NCI-H345 treated with DMSO at 0.1 percent for 48 hours (cell line): ENCODE measurements at regions not wholly inside any gene's neighbourhood (a gene's known extent, or its start where the extent isn't known, plus 50 kb on each side); places are given as distances from the start of the nearest gene placed in this dataset.

ENCODE experiments used
- DNase-seq: peaks from one replicate; lab custom pipeline; 2025; ENCODE audit not compliant: unreplicated experiment; lab: John Stamatoyannopoulos, UW

DNA sequence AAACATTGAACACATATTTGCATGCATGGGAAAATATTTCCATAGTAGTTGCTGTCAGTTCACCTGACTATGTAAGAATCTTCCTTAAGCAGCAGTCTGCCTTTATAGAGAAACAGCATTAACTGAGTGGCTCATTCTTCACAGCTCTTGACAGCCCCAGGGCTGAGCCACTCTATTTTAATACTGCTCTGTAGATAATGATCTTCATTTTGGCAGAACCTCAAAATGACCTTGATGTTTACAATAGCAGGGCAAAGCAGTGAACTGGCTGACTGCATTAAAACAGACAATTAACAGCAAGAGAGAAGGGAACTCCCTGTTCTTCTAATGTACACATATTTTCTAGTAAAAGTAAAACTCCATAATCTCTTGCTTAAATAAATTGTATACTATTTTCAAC lies 580.6 kb upstream of the SOX11 start:
- peak; percentile 92 for DNase-seq

DNA sequence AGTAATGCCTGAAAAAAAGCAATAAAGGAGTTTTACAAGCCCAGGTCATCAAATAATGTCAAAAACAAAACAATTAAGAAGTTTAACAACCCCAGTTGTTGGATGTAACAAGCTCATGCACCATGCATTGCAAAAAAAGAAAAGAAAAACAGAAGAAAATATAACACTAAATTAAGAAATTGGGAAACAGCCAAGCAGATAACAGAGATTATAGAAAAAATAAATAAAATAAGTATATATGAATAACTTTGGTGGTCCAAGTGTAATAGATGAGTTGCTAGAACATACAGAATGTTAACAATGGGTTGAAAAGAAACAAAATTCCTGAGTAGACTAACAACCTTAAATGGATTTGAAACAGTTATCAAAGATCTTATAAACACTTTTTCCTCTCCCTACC lies 573.1 kb upstream of the SOX11 start:
- no peak for DNase-seq

DNA sequence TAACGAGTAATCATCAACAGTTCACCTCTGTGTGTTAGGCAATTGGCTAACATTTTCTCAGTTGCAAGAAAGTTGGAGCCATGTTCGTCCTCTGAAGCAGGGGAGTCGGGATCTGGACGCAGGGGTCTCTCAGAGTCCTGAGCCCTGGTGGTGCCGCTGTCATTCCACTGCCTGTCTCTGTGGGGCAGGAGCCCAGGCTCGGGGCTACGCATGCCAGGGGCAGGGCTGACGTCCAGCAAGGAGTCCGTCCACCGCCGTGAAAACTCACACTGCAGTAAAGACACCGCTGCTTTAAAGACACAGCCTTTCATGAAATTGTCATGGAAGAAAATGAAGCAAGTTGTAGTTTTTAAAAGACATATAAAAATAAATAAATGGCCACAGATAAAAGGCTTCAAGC lies 571.1 kb upstream of the SOX11 start:
- DNase-seq: no peak

DNA sequence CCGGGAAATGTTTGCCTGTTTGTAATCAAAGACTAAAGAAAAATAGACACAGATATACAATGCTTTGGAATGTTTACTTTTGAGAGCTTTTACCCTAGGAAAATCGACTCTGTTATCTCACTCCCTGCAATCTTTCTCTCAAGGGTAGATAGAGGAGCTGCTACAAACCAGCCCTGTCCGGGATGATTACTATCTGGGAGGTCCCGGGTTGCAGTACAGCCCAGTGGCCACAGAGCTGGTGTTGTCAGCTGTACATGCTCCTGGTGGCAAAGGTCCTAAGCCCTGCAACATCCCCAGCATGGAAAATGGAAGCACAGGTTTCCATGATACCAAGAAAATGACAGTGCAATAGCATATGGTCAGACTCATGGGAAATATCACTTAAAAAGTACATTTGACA lies 570.5 kb upstream of the SOX11 start:
- no peak for DNase-seq

DNA sequence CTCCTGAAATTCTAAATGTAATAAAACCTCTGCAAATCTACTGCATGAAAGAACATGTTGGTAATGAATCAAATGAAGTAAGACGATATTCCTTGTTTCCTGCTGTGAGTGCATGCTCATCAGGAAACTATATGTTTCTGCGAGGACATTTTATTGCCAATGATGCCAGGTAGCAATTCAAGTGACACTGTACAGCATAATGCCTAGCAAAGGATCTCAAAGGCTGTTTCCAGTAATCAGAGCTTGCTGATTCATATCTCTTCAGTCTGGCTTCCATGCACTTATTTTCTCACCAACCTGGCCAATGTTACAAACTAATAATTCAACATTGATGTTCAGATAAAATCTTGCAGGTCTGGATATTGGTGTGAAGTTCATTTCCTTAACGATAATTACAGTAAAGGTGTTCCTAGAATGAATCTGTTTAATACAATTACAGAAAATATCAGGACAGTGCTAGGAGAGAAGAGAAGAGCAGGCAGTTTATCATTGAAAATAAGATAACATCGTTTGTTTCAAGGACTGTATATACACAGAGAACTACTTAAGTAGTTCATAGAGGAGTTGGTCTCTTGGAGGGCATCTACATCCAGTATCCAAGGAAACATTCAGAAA lies 568.5 kb upstream of the SOX11 start:
- DNase-seq: no peak

DNA sequence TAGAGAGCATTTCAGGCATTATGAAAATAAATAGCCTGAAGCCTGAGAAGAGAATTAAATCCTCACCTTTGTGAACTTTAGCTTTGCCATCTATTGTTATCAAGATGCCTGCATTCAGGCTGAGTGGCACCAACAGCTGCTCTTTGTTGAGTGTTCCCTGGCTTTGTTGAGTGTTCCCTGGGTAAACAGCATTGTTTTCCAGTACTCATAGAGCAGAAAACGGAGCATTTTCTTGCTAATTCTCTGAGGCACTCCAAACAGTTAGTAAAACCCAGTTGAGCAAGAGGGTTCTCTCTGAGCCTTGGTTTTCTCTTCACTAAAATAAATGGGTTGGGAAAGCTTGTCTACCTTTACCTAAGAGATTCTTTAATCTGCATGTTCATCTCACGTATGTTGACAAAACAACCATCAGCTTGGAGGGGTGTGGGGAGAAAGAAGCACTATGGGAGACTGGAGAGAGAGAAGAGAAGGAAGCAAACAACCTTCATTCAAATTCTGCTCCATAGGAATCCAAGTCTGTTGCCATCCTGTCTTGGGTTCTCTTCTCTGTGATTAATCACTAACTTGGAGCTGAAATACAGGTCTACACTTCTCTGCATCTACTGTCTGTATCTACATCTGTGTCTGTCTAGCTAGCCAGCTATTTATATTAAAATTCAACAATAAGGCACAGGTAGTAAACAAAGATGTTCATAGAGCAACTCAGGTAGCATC lies 567.0 kb upstream of the SOX11 start:
- peak; percentile 97 for DNase-seq

DNA sequence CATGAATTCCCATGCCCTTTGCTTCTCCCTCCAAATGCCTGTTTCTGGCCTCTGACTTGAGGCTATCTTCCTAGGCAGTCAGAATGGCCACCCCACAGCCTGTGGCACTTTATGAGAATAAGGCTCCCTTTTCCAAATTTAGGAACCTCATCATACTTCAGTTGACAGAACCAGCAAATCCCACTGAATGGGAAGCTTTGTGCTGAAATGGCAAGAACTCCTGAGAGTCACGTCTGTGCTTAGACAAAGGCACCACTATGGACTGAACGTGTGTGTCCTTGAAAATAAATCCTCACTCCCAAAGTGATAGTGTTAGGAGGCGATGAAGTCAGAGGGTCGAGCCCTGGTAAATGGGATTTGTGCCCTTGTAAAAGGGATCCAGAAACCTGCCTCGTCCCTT lies 559.9 kb upstream of the SOX11 start:
- no peak for DNase-seq

DNA sequence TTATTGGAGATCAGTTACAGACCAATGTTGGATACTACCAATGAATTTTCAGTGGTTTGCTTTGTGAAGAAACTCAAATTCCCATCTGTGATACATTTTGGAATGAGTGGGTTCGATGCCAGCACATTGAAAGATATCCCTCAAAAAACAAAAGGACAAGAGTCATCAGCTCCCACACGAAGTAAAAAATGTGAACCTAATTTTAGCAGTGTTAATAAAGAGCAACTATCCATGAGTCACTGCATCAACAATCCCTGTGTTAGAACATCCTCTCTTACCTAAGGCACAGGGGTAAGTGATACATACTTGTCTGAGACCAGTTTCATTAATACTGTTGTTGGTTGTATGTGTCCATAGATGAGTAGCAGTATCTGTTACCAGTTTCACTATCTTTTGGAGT lies 551.8 kb upstream of the SOX11 start:
- DNase-seq: no peak

DNA sequence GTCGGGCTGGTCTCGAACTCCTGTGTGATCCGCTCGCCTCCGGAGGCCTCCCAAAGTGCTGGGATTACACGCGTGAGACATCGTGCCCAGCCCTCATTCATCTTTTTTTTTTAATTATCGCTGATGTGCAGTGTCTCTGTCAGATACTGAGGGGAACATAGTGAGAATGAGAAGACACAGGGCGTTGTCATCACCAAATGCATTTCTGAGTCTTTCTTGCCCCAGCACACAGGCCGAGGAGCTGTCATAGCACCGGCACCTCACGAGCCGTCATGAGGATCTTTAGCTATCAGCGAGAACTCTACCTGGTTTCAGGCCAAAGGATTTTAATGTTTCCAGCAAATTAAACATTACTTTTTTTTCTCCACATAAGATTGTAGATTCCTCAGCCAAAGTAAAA lies 548.0 kb upstream of the SOX11 start:
- no peak for DNase-seq

DNA sequence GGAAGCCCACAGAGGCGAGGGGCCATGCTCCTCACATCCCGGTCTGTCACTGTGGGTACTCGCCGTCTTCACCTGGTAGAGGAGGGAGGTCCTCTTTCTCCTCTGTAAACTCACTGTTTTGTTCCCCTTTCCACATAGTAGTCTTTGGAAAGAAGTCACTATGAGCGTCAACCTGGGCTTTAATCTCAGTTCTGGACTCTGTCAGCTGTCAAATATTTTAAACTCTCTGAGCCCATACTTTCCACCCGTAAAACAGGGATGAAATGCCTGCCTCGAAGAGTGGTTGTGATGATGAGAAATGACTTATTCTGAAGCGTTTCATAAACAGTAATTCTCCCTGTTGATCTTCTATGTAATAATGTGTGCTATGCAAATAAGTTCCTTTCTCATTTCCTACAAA lies 547.1 kb upstream of the SOX11 start:
- no peak for DNase-seq

DNA sequence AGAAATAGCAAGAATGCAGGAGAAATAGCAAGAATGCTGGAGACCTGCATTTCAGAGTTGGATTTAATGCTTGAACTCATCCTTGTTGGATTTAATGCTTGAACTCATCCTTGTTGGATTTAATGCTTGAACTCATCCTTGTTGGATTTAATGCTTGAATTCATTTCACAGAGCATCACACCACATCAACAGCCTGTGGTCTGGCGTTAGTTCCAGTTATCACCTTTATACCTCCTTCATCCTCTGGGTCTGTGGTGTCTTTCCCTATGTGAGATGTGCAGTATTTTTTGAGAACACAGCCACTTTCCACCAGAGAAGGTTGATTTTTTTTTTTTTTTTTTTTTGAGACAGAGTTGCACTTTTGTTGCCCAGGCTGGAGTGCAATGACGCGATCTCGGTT lies 546.4 kb upstream of the SOX11 start:
- no peak for DNase-seq

DNA sequence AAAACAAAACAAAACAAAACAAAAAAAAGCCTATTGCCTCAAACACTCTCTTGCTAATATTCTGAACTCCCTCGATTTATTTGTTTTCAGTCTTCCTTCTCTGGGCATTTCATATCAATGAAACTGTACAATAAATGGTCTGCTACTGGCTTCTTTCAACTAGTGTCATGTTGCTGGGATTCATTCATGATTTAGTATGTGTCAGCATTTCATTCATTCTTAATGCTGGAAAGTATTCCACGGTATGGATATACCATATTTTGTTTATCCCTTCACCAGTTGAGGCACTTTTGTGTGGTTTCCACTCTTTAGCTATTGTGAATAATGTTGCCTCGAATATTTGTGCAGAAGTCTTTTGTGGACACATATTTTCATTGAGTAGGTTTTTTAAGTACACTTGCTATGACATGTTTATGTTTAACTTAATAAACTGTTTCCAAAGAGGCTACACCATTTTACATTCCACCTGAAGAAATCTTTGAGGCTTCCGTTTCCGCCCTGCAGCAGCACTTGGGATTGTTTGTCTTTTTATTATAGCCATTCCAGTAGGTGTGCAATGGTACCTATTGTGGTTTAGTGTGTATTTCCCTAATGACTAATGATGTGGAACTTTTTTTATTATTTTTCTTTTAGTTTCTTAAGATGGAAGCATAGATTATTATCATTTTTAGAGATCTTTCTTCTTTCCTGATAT lies 543.6 kb upstream of the SOX11 start:
- DNase-seq: no peak

DNA sequence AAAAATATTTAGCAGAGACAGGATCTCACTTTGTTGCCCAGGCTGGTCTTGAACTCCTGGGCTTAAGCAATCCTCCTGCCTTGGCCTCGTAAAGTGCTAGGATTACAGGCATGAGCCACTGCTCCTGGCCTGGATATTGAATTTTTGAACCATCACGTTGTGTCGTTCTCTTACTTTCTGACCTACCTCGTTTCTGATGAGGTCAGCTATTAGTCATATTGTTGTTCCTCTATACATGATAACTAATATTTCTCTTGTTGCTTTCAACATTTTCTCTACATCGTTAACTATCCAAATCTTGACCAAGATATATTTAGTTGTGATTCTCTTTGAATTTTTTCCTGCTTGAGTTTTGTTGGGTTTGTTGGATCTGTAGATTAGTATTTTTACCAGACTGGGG lies 541.3 kb upstream of the SOX11 start:
- no peak for DNase-seq

DNA sequence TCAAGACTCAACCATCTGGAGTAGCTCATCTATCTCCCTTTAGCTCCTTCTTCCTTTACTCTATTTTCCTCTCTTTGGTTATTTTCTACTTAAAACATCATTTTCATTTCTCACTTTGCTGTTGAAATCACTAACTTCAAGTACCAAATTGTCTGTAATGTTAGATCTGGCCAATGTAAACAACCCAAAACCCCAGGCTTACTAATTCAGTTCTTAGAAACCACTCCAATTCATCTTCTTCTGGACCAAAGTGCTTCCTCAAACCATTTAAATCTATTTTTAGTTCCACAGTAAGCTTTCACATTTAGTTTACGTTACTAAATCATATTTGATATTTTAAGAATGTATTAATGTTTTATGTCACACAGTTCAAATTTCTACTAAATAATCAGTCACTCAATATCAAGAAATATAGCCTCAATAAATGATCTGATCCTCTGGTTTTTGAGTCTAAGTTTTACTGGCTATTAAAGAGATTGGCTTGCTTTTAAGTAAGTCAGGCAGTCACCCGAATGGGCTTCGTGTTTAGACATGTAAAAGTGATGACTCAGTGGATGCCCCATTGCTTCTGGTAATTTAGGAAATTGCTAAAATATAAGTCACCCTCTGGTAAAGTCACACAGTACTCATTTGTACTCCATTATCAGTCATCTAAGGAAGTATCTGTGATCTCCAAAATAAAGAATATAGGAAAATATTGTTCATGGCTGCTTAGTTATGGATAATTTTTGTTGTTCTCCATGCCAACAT lies 527.2 kb upstream of the SOX11 start:
- DNase-seq: no peak

DNA sequence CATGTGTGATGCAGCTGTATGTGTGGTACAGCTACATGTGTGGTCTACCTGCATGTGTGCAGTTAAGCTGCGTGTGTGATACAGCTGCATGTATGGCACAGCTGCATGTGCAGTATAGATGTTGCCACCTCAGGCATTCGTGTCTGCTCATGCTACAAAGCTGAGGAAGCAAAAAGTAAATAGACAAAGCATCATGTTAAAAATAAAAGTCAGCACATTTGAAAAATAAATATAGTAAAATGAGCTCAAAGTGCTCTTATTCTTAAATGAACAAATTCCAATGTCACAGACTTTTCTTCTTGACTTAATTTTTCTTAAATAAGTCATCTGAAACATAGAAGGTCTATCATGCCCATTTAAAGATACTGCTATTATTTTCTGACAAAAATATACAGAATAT lies 519.3 kb upstream of the SOX11 start:
- no peak for DNase-seq

DNA sequence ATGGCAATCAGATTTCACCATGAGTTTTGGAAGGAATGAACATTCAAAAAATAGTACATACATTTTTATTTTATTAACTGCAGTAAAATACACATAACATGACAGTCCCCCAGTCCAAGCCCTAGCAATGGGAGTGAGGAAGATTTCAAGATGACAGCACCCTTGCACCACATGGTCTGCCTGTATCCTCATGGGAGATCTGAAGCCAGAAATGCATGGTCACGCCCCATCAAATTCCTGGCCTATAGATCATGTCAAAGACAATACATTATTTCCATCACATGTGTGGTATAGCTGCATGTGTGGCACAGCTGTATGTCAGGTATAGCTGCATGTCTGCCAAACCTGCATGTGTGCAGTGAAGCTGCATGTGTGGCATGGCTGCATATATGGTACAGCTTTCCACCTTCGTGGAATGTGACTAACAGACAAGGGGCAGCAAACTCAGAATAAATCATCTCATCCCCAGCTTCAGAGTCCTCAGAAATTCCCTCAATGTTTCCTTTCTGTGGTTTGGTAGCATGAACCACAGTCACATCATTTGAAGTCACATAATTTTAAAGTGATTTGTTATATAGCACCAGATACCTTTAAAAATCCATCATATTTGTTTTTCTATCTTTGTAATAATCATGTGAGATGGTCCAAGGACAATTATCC lies 518.2 kb upstream of the SOX11 start:
- no peak for DNase-seq

DNA sequence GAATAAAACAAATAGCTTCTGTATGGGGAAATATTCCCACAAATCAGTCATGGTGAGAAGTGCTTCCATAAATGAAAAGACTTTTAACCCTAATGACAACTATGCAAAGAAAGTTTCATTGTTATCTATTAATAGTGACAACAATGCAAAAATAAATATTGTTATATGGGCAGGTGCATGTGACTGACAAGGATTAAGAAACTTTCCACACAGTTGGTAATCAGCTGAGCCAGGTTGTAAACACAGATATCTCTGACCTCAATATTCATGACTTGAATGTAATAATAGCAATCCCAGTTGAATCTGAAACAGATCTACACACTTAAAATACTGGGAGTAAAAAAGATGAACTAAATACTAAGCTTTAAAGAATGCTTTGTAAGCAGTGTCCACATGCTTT lies 517.0 kb upstream of the SOX11 start:
- no peak for DNase-seq

DNA sequence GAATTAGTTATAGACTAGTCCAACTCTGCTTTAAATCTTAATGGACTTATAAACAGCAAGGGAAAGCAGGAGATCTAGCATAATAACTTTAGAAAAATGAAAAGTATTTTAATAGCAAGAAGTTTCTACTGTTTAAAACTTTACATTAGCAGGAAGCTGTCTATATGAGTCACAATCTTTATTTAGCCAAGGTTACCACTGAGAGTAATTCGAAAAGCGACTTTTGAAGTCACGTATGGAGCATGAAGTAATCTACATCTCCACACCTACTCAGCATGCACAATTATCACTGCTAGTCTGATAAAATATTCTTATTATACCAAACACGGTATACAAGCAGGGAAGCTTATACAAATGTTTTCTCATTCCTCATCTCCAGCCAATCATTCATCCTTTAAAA lies 515.4 kb upstream of the SOX11 start:
- no peak for DNase-seq

DNA sequence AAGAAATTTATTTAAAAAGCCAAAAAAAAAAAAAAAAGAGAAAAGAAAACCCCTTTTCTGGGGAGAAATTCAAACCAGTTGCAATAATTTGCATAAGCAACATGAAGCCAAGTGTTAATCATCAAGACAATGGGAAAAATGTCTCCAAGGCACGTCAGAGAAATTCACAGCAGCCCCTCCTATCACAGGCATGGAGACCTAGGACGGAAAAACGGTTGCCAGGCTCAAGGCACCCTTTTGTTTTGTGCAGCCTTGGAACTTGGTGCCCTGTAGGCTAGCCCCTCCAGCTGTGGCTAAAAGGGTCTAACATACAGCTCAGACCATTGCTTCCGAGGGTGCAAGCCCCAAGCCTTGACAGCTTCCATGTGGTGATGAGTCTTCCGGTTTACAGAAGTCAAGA lies 509.2 kb upstream of the SOX11 start:
- no peak for DNase-seq

DNA sequence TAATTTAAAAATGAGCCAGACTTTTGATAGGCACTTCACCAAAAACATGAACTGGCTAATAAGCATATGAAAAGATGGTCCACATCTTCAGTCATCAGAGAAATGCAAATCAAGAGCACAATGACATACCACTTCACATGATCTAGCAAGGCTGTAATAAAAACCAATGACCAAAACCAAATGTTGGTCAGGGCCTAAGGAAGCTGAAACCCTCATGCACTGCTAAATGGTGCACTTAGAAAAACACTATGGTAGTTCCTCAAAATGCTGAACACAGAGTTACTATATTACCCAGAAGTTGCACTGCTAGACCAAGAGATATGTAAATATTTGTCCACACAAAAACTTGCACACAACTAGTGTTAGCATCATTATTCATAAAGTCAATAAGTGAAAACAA lies 504.9 kb upstream of the SOX11 start:
- DNase-seq: no peak

DNA sequence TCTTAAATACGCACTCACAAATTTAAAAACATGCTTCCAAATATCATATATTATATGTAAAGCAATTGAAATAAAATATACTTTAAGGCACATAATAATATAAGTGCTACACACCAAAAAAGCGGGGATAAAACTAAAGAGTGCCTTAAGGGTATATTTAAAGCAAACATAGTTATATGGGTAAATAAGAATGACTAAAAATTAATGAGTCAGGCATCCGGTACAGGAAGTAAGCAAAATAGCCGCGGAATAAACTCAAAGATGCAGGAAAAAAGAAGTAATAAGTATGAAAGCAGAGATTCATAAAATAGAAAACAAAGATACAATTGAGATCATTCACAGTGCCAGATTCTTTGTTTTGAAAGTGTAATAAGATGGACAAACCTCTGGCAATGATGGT lies 503.5 kb upstream of the SOX11 start:
- DNase-seq: no peak
